SK-N-SH treated with all-trans-retinoic acid at 6 μM for 48 hours (cell line): ENCODE measurements at regions not wholly inside any gene's neighbourhood (a gene's known extent, or its start where the extent isn't known, plus 50 kb on each side); places are given as distances from the start of the nearest gene placed in this dataset.

Source experiments
- ARNTL ChIP-seq: fragments of 450-650 bp; formaldehyde crosslinking; IDR thresholded peaks from 2 replicates; pipeline ENCODE4 v1.5.0; 2020; ENCODE audit warnings: low read depth, mild to moderate bottlenecking, moderate library complexity, borderline replicate concordance
- CSRNP3 ChIP-seq: fragments of 250-450 bp; sonication (Bioruptor Pico); IDR thresholded peaks from 2 replicates; pipeline ENCODE4 v1.5.1; 2021; ENCODE audit warnings: mild to moderate bottlenecking, moderate library complexity
- ESRRG ChIP-seq: fragments of 250-450 bp; sonication (Bioruptor Pico); IDR thresholded peaks from 2 replicates; pipeline ENCODE4 v1.6.1; 2021; ENCODE audit warnings: mild to moderate bottlenecking
- ISL1 ChIP-seq: fragments of 250-450 bp; sonication (Bioruptor Pico); IDR thresholded peaks from 2 replicates; pipeline ENCODE4 v2.1.2; 2022; ENCODE audit warnings: mild to moderate bottlenecking, moderate library complexity
- OSR1 ChIP-seq: fragments of 250-450 bp; sonication (Bioruptor Pico); IDR thresholded peaks from 2 replicates; pipeline ENCODE4 v1.8.0; 2022; ENCODE audit warnings: moderate library complexity, mild to moderate bottlenecking, inconsistent platforms
- PATZ1 ChIP-seq: fragments of 250-450 bp; sonication (Bioruptor Pico); IDR thresholded peaks from 2 replicates; pipeline ENCODE4 v1.8.0; 2020; ENCODE audit warnings: mild to moderate bottlenecking, moderate library complexity, borderline replicate concordance
- PPARA ChIP-seq: fragments of 250-450 bp; sonication (Bioruptor Pico); IDR thresholded peaks from 2 replicates; pipeline ENCODE4 v1.5.0; 2020; ENCODE audit warnings: mild to moderate bottlenecking, borderline replicate concordance
- SNAI2 ChIP-seq: fragments of 250-450 bp; sonication (Bioruptor Pico); IDR thresholded peaks from 2 replicates; pipeline ENCODE4 v1.5.0; 2020; ENCODE audit warnings: mild to moderate bottlenecking, moderate library complexity
- TCF4 ChIP-seq: fragments of 250-450 bp; sonication (Bioruptor Pico); IDR thresholded peaks from 2 replicates; pipeline ENCODE4 v1.8.0; 2021; ENCODE audit warnings: mild to moderate bottlenecking, moderate library complexity, borderline replicate concordance
- ZC3H10 ChIP-seq: fragments of 250-450 bp; sonication (Bioruptor Pico); IDR thresholded peaks from 2 replicates; pipeline ENCODE4 v1.5.1; 2021; ENCODE audit warnings: mild to moderate bottlenecking, moderate library complexity
- ZFP3 ChIP-seq: fragments of 250-450 bp; sonication (Bioruptor Pico); IDR thresholded peaks from 2 replicates; pipeline ENCODE4 v1.5.0; 2020; ENCODE audit warnings: mild to moderate bottlenecking, moderate library complexity
- ZNF565 ChIP-seq: fragments of 450-650 bp; formaldehyde crosslinking; conservative IDR thresholded peaks from 2 replicates; pipeline ENCODE4 v1.5.0; 2020; ENCODE audit warnings: low read depth, mild to moderate bottlenecking, moderate library complexity

GRCh38 chr7:148521271-148521670 is 69.3 kb upstream of the C7orf33 start:
- no peak for TF ChIP-seq CSRNP3 (CRISPR knock-in tag)
- TF ChIP-seq ZFP3 (CRISPR knock-in tag) = no peak
- no peak for TF ChIP-seq PATZ1 (CRISPR knock-in tag)
- TF ChIP-seq ESRRG (CRISPR knock-in tag) = no peak
- TF ChIP-seq ARNTL (CRISPR knock-in tag) = no peak
- TF ChIP-seq SNAI2 (CRISPR knock-in tag) = no peak
- TF ChIP-seq ISL1 (CRISPR knock-in tag) = no peak
- no peak for TF ChIP-seq TCF4
- no peak for TF ChIP-seq PPARA (CRISPR knock-in tag)
- no peak for TF ChIP-seq OSR1 (CRISPR knock-in tag)
- TF ChIP-seq ZC3H10 = no peak
- no peak for TF ChIP-seq ZNF565 (CRISPR knock-in tag)
